Esophagus mucosa (tissue), 1 donor: ENCODE measurements at regions not wholly inside any gene's neighbourhood (a gene's known extent, or its start where the extent isn't known, plus 50 kb on each side); places are given as distances from the start of the nearest gene placed in this dataset.
"Not testable (repeated sequence)": the region's sequence is repeated elsewhere in the genome, so short reads cannot be mapped to it uniquely, and the experiment has no call there.

Source experiments
- ATAC-seq: fragments of 200-7000 bp; cut with Tn5 transposase; one replicate; pipeline ENCODE4 v1.9.1; 2020
- donor health status: DM: yes; HTN: yes; CAD: no.

DNA sequence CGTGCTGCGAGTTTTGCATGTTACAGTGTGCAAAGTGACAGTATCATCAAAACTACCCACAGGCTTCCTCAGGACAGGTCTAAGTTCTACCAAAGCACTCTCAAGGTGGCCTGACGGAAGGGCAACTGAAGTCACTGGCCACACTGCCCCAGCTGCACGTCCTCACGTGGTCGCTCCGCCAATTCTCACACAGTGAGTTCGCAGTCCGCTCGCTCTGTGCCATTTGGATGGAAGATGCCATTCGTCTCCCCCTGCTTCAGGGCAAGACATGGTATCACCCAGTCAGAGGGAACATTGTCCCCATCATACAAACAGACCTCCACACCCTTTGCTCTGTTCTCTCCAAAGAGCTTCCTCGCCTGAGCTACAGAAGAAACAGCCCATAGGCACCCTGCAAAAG, 109.6 kb upstream of the COBL start:
- no peak for ATAC-seq

GRCh38 chr7:51409934-51410333, 93.3 kb upstream of the COBL start:
- not testable (repeated sequence) for ATAC-seq

DNA sequence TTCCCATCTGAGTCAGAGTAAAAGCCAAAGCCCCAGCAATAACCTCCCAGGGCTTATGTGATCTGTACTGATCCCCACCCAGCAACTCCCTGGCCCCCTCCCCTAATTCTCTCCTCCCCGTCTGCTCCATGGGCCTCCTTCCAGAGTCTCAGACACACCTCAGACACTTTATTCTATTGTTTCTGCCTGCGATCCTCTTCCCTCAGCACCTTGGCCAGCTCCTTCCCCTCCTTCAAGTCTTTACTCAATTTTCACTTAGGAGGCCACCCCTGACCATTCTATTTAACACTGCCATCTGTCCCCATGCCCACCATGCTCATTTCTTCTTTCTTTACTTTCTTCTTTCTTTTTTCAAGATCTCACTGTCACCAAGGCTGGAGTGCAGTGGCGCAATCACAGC, 81.0 kb upstream of the COBL start:
- ATAC-seq, result not testable (repeated sequence)

DNA sequence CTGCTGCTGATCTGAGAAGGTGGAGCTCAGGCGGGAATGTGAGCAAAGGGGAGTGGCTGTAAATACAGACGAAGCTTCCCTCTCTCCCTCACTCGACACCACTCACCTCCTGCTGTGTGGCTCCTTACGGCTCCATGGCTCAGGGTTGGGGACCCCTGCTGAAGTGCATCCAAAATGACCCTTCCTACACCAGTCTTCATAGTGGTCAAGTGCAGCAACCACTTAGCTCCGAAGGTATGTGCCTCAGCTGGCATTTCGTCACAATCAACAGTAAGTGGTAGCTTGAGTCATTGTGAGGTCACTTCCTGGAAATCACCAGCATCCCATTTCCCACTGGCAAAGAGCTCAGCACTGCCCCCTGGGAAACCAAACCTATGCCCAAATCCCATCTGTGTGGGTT, 76.4 kb upstream of the COBL start:
- not testable (repeated sequence) for ATAC-seq

GRCh38 chr7:51389952-51390351, 73.3 kb upstream of the COBL start:
- not testable (repeated sequence) for ATAC-seq

DNA sequence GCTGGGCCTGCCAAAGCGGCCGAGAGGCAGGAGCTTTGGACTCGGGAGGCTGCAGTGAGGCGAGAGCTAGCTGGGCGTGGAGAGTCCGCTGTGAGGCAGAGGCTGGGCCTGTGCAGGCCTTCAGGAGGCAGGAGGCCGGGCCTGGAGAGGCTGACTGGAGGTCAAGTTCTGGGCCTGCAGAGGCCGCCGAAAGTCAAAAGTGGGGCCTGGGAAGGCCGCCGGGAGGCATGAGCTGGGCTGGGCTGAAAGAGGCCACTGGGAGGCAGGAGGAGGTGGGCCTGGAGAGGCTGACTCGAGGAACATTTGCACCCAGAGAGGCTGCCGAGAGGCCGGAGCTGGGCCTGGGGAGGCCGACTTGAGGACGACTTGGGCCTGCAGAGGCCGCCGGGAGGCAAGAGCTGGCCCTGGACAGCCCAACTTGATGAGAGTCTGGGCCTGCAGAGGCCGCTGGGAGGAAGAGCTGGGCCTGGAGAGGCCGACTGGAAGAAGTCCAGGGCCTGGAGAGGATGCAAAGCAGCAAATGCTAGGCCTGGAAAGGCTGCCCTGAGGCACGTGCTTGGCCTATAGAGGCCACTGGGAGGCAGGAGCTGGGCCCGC, 72.7 kb upstream of the COBL start:
- ATAC-seq, result not testable (repeated sequence)

DNA sequence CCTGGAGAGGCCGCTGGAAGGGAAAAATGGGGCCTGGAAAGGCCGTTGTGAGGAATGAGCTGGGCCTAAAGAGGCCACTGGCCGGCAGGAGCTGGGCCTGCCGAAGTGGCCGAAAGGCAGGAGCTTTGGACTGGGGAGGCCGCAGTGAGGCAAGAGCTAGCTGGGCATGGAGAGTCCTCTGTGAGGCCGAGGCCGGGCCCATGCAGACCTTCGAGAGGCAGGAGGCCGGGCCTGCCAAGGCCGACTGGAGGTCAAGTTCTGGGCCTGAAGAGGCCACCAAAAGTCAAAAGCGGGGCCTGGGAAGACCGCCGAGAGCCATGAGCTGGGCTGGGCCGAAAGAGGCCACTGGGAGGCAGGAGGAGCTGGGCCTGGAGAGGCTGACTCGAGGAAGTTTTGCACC, 71.6 kb upstream of the COBL start:
- not testable (repeated sequence) for ATAC-seq

DNA sequence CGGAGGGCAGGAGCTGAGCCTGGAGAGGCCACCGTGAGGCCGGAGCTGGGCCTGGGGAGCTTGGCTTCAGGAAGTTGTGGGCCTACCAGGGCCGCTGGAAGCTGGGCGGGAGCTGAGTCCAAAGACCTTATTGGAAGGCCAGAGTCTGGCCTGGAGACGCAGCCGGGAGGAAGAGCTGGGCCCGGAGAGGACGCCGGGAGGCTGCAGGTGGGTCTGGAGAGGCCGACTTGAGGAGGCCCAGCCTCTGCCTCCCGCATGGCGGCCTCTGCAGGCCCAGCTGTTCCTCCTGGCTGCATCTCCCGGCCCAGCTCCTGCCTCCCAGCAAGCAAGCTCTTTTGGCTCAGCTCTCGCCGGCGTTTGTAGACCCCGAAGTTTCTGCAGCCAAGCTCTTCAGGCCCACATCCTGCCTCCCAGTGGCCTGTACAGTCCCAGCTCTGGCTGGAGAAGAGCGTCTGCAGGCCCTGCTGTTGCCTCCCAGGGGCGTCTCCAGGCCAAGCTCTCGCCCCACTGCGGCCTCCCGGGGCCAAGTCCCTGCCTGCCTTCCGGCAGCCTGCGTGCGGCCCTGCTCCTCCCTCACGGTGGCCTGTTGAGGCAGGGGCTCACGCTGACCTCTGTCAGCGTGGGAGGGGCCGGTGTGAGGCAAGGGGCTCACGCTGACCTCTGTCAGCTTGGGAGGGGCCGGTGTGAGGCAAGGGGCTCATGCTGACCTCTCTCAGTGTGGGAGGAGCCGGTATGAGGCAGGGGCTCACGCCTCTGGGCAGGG, 70.4 kb upstream of the COBL start:
- ATAC-seq, result not testable (repeated sequence)

GRCh38 chr7:51386184-51386583, 69.6 kb upstream of the COBL start:
- ATAC-seq, result not testable (repeated sequence)

DNA sequence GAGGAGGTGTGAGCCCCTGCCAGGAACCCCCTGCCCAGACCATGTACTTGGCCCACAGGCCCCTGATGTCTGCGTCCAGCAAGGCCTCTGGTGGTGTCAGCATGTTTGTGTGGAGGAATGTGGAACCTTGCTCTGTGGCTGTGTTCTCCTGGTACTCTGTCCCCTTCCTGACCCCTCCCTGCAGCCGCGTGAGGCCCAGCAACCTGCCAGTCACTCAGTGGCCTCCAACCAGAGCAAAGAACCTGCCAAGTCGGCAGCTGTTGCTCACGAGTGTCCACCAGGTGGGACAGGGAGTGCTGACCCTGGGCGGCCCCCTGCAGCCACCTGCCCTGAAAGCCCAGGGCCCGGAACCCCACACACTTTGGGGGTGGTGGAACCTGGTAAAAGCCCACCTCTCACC, 65.6 kb upstream of the COBL start:
- not testable (repeated sequence) for ATAC-seq

DNA sequence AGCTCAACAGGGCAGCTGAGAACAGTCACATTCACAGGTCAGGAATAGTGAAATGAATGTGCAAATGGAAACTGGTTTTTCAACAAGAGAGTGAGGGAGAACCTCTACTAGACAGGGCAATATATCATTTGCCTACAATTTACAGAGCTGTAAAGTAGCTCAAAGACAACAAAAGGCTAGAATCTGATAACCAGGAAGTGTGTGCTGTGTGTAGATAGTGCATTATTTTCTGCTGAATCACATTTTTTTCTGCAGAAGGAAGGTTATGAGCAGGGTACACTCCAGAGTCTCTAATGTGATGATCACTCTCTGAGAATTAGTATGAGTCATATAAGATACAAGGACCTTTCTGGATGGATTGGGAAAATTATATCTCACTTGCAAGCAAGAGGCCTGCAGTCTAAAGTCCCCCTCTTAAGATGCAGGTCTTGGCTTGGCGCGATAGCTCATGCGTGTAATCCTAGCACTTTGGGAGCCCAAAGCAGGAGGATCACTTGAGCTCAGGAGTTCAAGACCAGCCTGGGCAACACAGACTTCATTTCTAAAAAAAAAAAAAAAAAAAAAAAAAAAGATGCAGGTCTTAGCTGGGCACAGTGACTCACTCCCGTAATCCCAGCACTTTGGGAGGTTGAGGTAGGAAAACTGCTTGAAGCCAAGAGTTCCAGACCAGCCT, 59.9 kb upstream of the COBL start:
- ATAC-seq, result peak; percentile 85

DNA sequence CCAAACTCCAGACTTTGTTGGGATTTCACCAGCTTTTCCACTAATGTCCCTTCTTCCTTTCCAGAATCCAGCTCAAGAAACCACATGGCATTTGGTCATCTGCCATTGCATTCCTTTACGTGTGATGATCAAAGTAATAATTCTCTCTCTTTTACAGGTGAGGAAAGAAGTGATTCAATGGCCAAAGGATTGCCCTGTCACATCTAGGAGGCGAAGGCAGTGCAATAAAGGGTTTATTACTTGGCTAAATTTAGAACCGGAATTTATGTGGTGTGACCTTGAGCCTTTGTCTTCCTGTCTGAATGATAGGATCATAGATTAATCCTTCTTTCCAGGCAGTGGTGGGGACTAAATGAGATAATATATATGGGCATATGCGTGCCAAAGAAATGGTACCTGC, 58.3 kb upstream of the COBL start:
- no peak for ATAC-seq

DNA sequence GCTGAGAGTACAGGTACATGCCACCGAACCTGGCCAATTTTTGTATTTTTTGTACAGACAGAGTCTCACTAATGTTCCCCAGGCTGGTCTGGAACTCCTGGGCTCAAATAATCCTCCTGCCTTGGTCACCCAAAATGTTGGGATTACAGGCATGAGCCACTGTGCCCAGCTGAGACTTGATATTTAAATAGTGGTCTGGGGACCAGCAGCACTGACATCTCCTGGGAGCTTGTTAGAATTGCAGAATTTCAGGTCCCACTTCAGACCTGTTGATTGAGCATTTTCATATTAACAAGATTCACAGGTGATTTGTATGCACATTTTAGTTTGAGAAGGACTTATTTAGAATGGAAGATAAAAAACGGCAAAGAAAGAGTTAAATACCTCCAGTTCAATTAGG, 57.0 kb upstream of the COBL start:
- ATAC-seq, result not testable (repeated sequence)

DNA sequence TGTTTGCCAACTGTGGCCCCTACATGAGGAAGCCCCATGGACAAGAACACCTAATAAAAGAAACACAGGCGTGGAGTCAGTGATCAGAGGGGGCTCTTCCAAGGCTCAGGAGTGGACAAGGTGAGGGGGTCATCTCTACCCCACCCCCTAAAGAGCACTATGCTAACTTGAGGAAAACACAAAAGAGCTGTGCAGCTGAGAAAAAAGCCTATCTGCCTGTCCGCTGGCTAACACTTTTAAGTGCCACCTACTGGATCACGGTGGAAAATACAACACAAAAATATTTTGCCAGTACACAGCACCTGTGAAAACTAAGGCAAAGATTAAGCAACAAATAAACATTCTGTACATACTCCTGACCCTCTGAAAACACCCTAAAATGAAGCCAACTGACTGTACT, 53.1 kb upstream of the COBL start:
- peak; percentile 36 for ATAC-seq

DNA sequence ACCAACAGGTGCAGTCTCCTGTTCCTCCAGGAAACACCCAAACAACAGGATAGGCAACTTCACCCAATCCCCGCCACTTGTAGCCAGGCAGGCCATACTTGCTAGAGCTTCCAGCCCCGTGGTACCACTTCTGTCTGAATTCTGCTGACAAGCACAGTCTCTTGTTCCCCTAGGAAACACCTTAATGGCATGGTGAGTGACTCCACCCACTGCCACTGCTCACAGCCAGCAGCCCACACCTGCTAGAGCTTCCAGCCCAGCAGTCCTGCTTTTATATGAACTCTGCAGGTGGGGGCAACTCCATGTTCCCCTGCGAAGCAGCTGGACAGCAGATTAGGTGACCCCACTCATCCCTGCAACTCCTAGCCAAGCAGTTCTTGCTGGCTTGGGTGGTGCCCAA, 52.6 kb upstream of the COBL start:
- peak; percentile 47 for ATAC-seq

- ATAC-seq, result no peak
Observed at GRCh38 chr7:51368334-51368733, 51.7 kb upstream of the COBL start.

DNA sequence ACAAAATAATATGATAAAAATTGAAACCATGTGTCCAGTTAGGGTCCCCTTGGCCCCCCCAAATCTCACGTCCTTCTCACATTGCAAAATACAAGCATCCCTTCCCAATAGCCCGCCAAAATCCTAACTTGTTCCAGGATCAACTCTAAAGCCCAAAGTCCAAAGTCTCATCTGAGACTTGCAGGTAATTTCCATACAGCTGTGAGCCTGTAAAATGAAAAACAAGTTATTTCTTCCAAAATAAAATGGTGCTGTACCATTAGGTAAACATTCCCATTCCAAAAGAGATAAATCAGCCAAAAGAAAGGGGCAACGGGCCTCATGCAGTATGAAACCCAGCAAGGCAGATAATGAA, 51.0 kb upstream of the COBL start:
- no peak for ATAC-seq

- ATAC-seq, result peak; percentile 83
Observed at GRCh38 chr7:51366930-51367613, 50.5 kb upstream of the COBL start.
